GM12878 (cell line): ENCODE measurements at regions not wholly inside any gene's neighbourhood (a gene's known extent, or its start where the extent isn't known, plus 50 kb on each side); places are given as distances from the start of the nearest gene placed in this dataset.
"Not testable (repeated sequence)": the region's sequence is repeated elsewhere in the genome, so short reads cannot be mapped to it uniquely, and the experiment has no call there.

ENCODE experiments used
- ATAC-seq: fragments of 200-7000 bp; cut with Tn5 transposase; 3 replicates; pipeline ENCODE4 v1.9.1; 2020; ENCODE audit warnings: mild to moderate bottlenecking, moderate library complexity
- BruUV-seq: library from RNA; stranded (reverse); fragments of 400-500 nt; replicated peaks from 2 replicates; lab custom pipeline; 2021; lab: Mats Ljungman, UMichigan
- CTCF ChIA-PET: fragments of 300-600 bp; sonication (Branson Sonifier 250); formaldehyde crosslinking; extraction: SDS; loops from one replicate; lab custom pipeline; 2021; ENCODE audit warnings: inconsistent platforms; lab: Yijun Ruan, JAX
- POLR2A ChIA-PET: fragments of 350-600 bp; formaldehyde crosslinking; extraction: SDS; loops from one replicate; lab custom pipeline; 2021; ENCODE audit warnings: inconsistent platforms; lab: Charles Lee
- RAD21 ChIA-PET: fragments of 300-600 bp; sonication (Branson Sonifier 250); formaldehyde crosslinking; loops from one replicate; lab custom pipeline; 2023; ENCODE audit warnings: antibody characterized with exemption; ENCODE audit not compliant: unreplicated experiment; lab: Charles Lee
- SMC1A ChIA-PET: fragments of 300-600 bp; sonication (Branson Sonifier 250); formaldehyde crosslinking; loops from one replicate; lab custom pipeline; 2023; ENCODE audit not compliant: unreplicated experiment, uncharacterized antibody; lab: Charles Lee
- DNase-seq: peaks from one replicate; pipeline ENCODE4 v3.0.0-alpha.2; 2011; ENCODE audit warnings: low read depth, low spot score
- FAIRE-seq: peaks from 3 replicates; lab custom pipeline; 2011; peaks lifted over from hg19 to GRCh38; lab: Jason Lieb, UNC
- H2AFZ ChIP-seq: 2 replicates; pipeline ENCODE4 v1.6.0; 2011; ENCODE audit warnings: low read depth, low read length, control low read depth; ENCODE audit not compliant: control insufficient read depth
- H3K27ac ChIP-seq: 2 replicates; pipeline ENCODE4 v1.5.1; 2011; ENCODE audit warnings: control low read depth; ENCODE audit not compliant: control insufficient read depth, insufficient read depth
- H3K27me3 ChIP-seq, 2 experiments: replicated peaks in 1 of 2; 2 replicates each; pipeline versions ENCODE4 v1.6.0 to v1.6.1; 2011; ENCODE audit warnings: low read length in 1 of 2; ENCODE audit not compliant: control insufficient read depth in 2 of 2, insufficient read depth in 2 of 2
- H3K36me3 ChIP-seq, 2 experiments: 2 replicates each; pipeline ENCODE4 v1.5.1; 2011; ENCODE audit warnings: low read length in 1 of 2; ENCODE audit not compliant: control insufficient read depth in 2 of 2, insufficient read depth in 2 of 2
- H3K4me1 ChIP-seq: 2 replicates; pipeline ENCODE4 v1.6.1; 2011; ENCODE audit warnings: mild to moderate bottlenecking, low read length, moderate library complexity, mixed read lengths; ENCODE audit not compliant: control insufficient read depth, insufficient read depth
- H3K4me2 ChIP-seq: 2 replicates; pipeline ENCODE4 v1.6.0; 2011; ENCODE audit warnings: control low read depth; ENCODE audit not compliant: control insufficient read depth, insufficient read depth
- H3K4me3 ChIP-seq: fragments of 200-600 bp; sonication (generic); 2 replicates; pipeline ENCODE4 v1.5.1; 2016
- H3K79me2 ChIP-seq: 2 replicates; pipeline ENCODE4 v1.6.0; 2011; ENCODE audit warnings: low read length; ENCODE audit not compliant: control insufficient read depth, insufficient read depth
- H3K9ac ChIP-seq: 2 replicates; pipeline ENCODE4 v1.8.0; 2011; ENCODE audit warnings: low read length, control low read depth, mixed read lengths; ENCODE audit not compliant: control insufficient read depth, insufficient read depth
- H3K9me3 ChIP-seq: replicated peaks from 3 replicates; pipeline ENCODE4 v1.5.1; 2011; ENCODE audit warnings: mild to moderate bottlenecking, low read length; ENCODE audit not compliant: control insufficient read depth, insufficient read depth
- H4K20me1 ChIP-seq: 2 replicates; pipeline ENCODE4 v1.6.0; 2011; ENCODE audit not compliant: control insufficient read depth, insufficient read depth
- CBX3 ChIP-seq: fragments of 200-600 bp; sonication (generic); IDR thresholded peaks from 2 replicates; pipeline ENCODE4 v1.6.1; 2016; ENCODE audit warnings: low read depth, borderline replicate concordance
- CREB1 ChIP-seq: IDR thresholded peaks from 2 replicates; pipeline ENCODE4 v1.6.1; 2012; ENCODE audit warnings: low read depth, mild to moderate bottlenecking, inconsistent platforms
- FOS ChIP-seq: IDR thresholded peaks from 3 replicates; pipeline ENCODE4 v1.6.1; 2011; ENCODE audit warnings: borderline replicate concordance; ENCODE audit not compliant: insufficient read length; ENCODE audit errors: extremely low read depth
- HCFC1 ChIP-seq: fragments of 150-350 bp; IDR thresholded peaks from 2 replicates; pipeline ENCODE4 v1.6.1; 2014; ENCODE audit warnings: low read length
- IKZF2 ChIP-seq, 2 experiments: fragments of 450-650 bp; IDR thresholded peaks; 2 replicates each; pipeline ENCODE4 v1.6.1; 2017; ENCODE audit warnings: mild to moderate bottlenecking in 2 of 2, moderate library complexity in 2 of 2
- MTA2 ChIP-seq: fragments of 450-650 bp; IDR thresholded peaks from 2 replicates; pipeline ENCODE4 v1.6.1; 2016; ENCODE audit warnings: low read depth, mild to moderate bottlenecking, moderate library complexity
- NR2C1 ChIP-seq: fragments of 450-650 bp; IDR thresholded peaks from 2 replicates; pipeline ENCODE4 v1.6.1; 2017; ENCODE audit warnings: antibody characterized with exemption, mild to moderate bottlenecking, moderate library complexity
- NR2C2 ChIP-seq: IDR thresholded peaks from 2 replicates; pipeline ENCODE4 v1.6.1; 2011; ENCODE audit warnings: borderline replicate concordance, low read depth; ENCODE audit not compliant: control insufficient read depth, insufficient read length
- NRF1 ChIP-seq: conservative IDR thresholded peaks from 2 replicates; pipeline ENCODE4 v1.6.1; 2011; ENCODE audit warnings: mild to moderate bottlenecking, low read depth, low read length, improper control_type of control experiment
- RBBP5 ChIP-seq: fragments of 200-600 bp; sonication (generic); conservative IDR thresholded peaks from 2 replicates; pipeline ENCODE4 v1.6.1; 2016
- SMAD1 ChIP-seq: fragments of 450-650 bp; IDR thresholded peaks from 2 replicates; pipeline ENCODE4 v1.6.1; 2018; ENCODE audit warnings: mild to moderate bottlenecking, low read depth; ENCODE audit not compliant: partially characterized antibody
- ZBTB33 ChIP-seq: fragments of 450-650 bp; IDR thresholded peaks from 2 replicates; pipeline ENCODE4 v1.6.1; 2017; ENCODE audit warnings: mild to moderate bottlenecking
- ZNF24 ChIP-seq: fragments of 450-650 bp; IDR thresholded peaks from 2 replicates; pipeline ENCODE4 v1.6.1; 2017; ENCODE audit warnings: antibody characterized with exemption, mild to moderate bottlenecking
- WGBS: methylation state at CpG from one replicate; pipeline ENCODE4 v1.1.6; 2016; ENCODE audit warnings: low lambda C conversion rate; ENCODE audit not compliant: insufficient replicate concordance, insufficient coverage; ENCODE audit errors: missing lambda C conversion rate; 5-methylcytosine and 5-hydroxymethylcytosine counted together
- in situ Hi-C: fragments of 300-500 bp; cut with MboI; formaldehyde crosslinking; loops from 9 replicates; pipeline ENCODE4 v1.14.3; 2018; ENCODE audit warnings: mixed read lengths
- intact Hi-C: fragments of 100-400 bp; cut with micrococcal nuclease; formaldehyde crosslinking; loops from one replicate; pipeline ENCODE4 v1.14.2; 2022; ENCODE audit not compliant: unreplicated experiment

- TF ChIP-seq HCFC1 (no peak), SMAD1 (no peak), RBBP5 (no peak), NR2C2 (no peak), ZNF24 (no peak)
These were observed 190.9 kb upstream of the CDH5 start (continued) for GRCh38 chr16:66175636-66176035.

GRCh38 chr16:66175058-66175457 lies 191.4 kb upstream of the CDH5 start:
- no peak for TF ChIP-seq CREB1
- no peak for TF ChIP-seq CBX3
- TF ChIP-seq ZBTB33 = no peak
- TF ChIP-seq NR2C1 = no peak
- TF ChIP-seq FOS = no peak
- no peak for TF ChIP-seq IKZF2 (IDR thresholded peaks at IDR 0.05)
- TF ChIP-seq MTA2 = no peak
- TF ChIP-seq NRF1 = no peak
- TF ChIP-seq, all 136 proteins: peak for 0
- no peak for DNase-seq
- H3K27me3 ChIP-seq = no peaks in the 10 kb centered on the region; a peak in 1 of 4 replicates
- WGBS = 25% methylated on average over 5 of the region's 5 CpGs
- H3K4me1 ChIP-seq = no peaks in the 10 kb centered on the region
- H3K36me3 ChIP-seq = no peaks in the 10 kb centered on the region
- H4K20me1 ChIP-seq = no peaks in the 10 kb centered on the region
- intact Hi-C loops (no loop called here), in situ Hi-C loops (no loop called here)
- no peak for ATAC-seq
- CTCF ChIA-PET = no interaction called here
- SMC1A ChIA-PET = interaction anchor here (1.1 to 1.4 kb wide), 2 partner anchors 14 to 140 kb away, joined by 3 read pairs; no protein-coding TSS in a partner anchor
- no peak overlapping the region for H3K4me3 ChIP-seq
- FAIRE-seq = no peak
- no peak overlapping the region for H3K9ac ChIP-seq
- no peaks in the 10 kb centered on the region; the same call in 2 of the 3 replicates for H3K9me3 ChIP-seq
- RAD21 ChIA-PET = no interaction called here
- POLR2A ChIA-PET = no interaction called here
- H3K27ac ChIP-seq = no peak overlapping the region
- H2AFZ ChIP-seq = no peak overlapping the region
- H3K4me2 ChIP-seq = no peak overlapping the region
- H3K79me2 ChIP-seq = no peaks in the 10 kb centered on the region
- no TSS peak for BruUV-seq

GRCh38 chr16:66173796-66174195 lies 192.7 kb upstream of the CDH5 start:
- BruUV-seq, H3K36me3 ChIP-seq, intact Hi-C loops, RAD21 ChIA-PET, H2AFZ ChIP-seq, FAIRE-seq, H3K4me2 ChIP-seq, H3K9me3 ChIP-seq, CTCF ChIA-PET, POLR2A ChIA-PET, H4K20me1 ChIP-seq, H3K79me2 ChIP-seq, DNase-seq, SMC1A ChIA-PET, H3K4me1 ChIP-seq, H3K27ac ChIP-seq, H3K4me3 ChIP-seq, H3K9ac ChIP-seq, ATAC-seq, H3K27me3 ChIP-seq, in situ Hi-C loops: not testable (repeated sequence)
- WGBS = 53% methylated on average over 10 of the region's 10 CpGs
